ENCODE measurements at regions not wholly inside any gene's neighbourhood (a gene's known extent, or its start where the extent isn't known, plus 50 kb on each side); places are given as distances from the start of the nearest gene placed in this dataset.
"Not testable (repeated sequence)": the region's sequence is repeated elsewhere in the genome, so short reads cannot be mapped to it uniquely, and the experiment has no call there.

GRCh38 chr5:50898966-50899365, 232.5 kb downstream of the PARP8 start:
- Histone ChIP-seq H3K4me3 (no peak overlapping the region), H3K27me3 (no peaks in the 10 kb centered on the region), H3K4me1 (peaks cover 0 to 22% (median 0%) of the 10 kb centered on the region in 10 experiments; a peak in 4 of 20 replicates), H3K4me2 (no peak overlapping the region), H3K27ac (no peak overlapping the region), H3K9me3 (replicated peaks in 1 of 11) (no peaks in the 10 kb centered on the region), H3K36me3 (no peaks in the 10 kb centered on the region), H4K20me1 (no peaks in the 10 kb centered on the region), H3K9ac (no peak overlapping the region)
- TF ChIP-seq Cebpa-rat (IDR thresholded peaks at IDR 0.05): no peak

- Histone ChIP-seq H3K36me3 (no peaks in the 10 kb centered on the region), H3K4me2 (peak overlapping the region in 2 of 11 experiments; percentile 24 to 25; a peak in 1 of 22 replicates), H3K27ac (no peak overlapping the region), H4K20me1 (no peaks in the 10 kb centered on the region), H3K27me3 (no peaks in the 10 kb centered on the region), H3K4me1 (peaks cover 0 to 22% (median 0%) of the 10 kb centered on the region in 10 experiments; a peak in 4 of 20 replicates), H3K4me3 (no peak overlapping the region), H3K9me3 (replicated peaks in 1 of 11) (no peaks in the 10 kb centered on the region), H3K9ac (no peak overlapping the region)
- TF ChIP-seq Cebpa-rat (IDR thresholded peaks at IDR 0.05): no peak
Observed at GRCh38 chr5:50900952-50901510, 234.6 kb downstream of the PARP8 start.

- Histone ChIP-seq H3K9me3 (replicated peaks in 1 of 11) (no peaks in the 10 kb centered on the region), H3K4me1 (peaks cover 0 to 22% (median 0%) of the 10 kb centered on the region in 10 experiments; a peak in 4 of 20 replicates), H3K27ac (no peak overlapping the region), H3K9ac (no peak overlapping the region), H3K4me2 (no peak overlapping the region), H3K4me3 (no peak overlapping the region), H4K20me1 (no peaks in the 10 kb centered on the region), H3K27me3 (no peaks in the 10 kb centered on the region), H3K36me3 (no peaks in the 10 kb centered on the region)
- TF ChIP-seq Cebpa-rat (IDR thresholded peaks at IDR 0.05): no peak
Observed at GRCh38 chr5:50903651-50904050, 237.2 kb downstream of the PARP8 start.

- Histone ChIP-seq H4K20me1 (no peaks in the 10 kb centered on the region), H3K9me3 (replicated peaks in 1 of 11) (peaks cover 0 to 5% (median 0%) of the 10 kb centered on the region in 11 experiments; a peak in 1 of 22 replicates), H3K27me3 (no peaks in the 10 kb centered on the region), H3K9ac (no peak overlapping the region), H3K36me3 (no peaks in the 10 kb centered on the region), H3K4me1 (peaks cover 0 to 2% (median 0%) of the 10 kb centered on the region in 10 experiments; a peak in 1 of 20 replicates), H3K4me2 (no peak overlapping the region), H3K4me3 (no peak overlapping the region), H3K27ac (no peak overlapping the region)
- TF ChIP-seq Cebpa-rat (IDR thresholded peaks at IDR 0.05): no peak
Observed at GRCh38 chr5:50905996-50906570, 239.6 kb downstream of the PARP8 start.

GRCh38 chr5:50920160-50920559, 253.7 kb downstream of the PARP8 start:
- H3K4me2 ChIP-seq, H3K4me3 ChIP-seq, H4K20me1 ChIP-seq, H3K9ac ChIP-seq, H3K27me3 ChIP-seq, H3K4me1 ChIP-seq, H3K27ac ChIP-seq, H3K36me3 ChIP-seq: not testable (repeated sequence)
- H3K9me3 ChIP-seq (replicated peaks in 1 of 11): peaks cover 0 to 23% (median 12%) of the 10 kb centered on the region in 11 experiments; a peak in 14 of 22 replicates

GRCh38 chr5:50921366-50922133, 255.1 kb downstream of the PARP8 start:
- no peaks in the 10 kb centered on the region for H3K36me3 ChIP-seq
- no peak for TF ChIP-seq Cebpa-rat (IDR thresholded peaks at IDR 0.05)
- H3K9ac ChIP-seq: no peak overlapping the region
- no peaks in the 10 kb centered on the region for H3K27me3 ChIP-seq
- H4K20me1 ChIP-seq: no peaks in the 10 kb centered on the region
- H3K4me1 ChIP-seq: no peaks in the 10 kb centered on the region
- no peak overlapping the region for H3K27ac ChIP-seq
- H3K4me3 ChIP-seq: no peak overlapping the region
- H3K4me2 ChIP-seq: no peak overlapping the region
- peaks cover 0 to 23% (median 12%) of the 10 kb centered on the region in 11 experiments; a peak in 14 of 22 replicates for H3K9me3 ChIP-seq (replicated peaks in 1 of 11)

- not testable (repeated sequence) for H3K36me3 ChIP-seq, H3K4me1 ChIP-seq, H3K9ac ChIP-seq, H4K20me1 ChIP-seq, H3K27ac ChIP-seq, H3K27me3 ChIP-seq, H3K4me2 ChIP-seq, H3K4me3 ChIP-seq
- H3K9me3 ChIP-seq (replicated peaks in 1 of 11): peaks cover 0 to 23% (median 12%) of the 10 kb centered on the region in 11 experiments; a peak in 14 of 22 replicates
Observed at GRCh38 chr5:50922134-50922941, 255.9 kb downstream of the PARP8 start.

- Histone ChIP-seq H3K4me3 (no peak overlapping the region), H3K9me3 (replicated peaks in 1 of 11) (peaks cover 0 to 23% (median 12%) of the 10 kb centered on the region in 11 experiments; a peak in 14 of 22 replicates)
- no peak for TF ChIP-seq Cebpa-rat (IDR thresholded peaks at IDR 0.05)
Observed at GRCh38 chr5:50922942-50923767, 256.7 kb downstream of the PARP8 start.

More at GRCh38 chr5:50922942-50923767, 256.7 kb downstream of the PARP8 start:
- H3K4me2 ChIP-seq: no peak overlapping the region
- no peaks in the 10 kb centered on the region for H3K36me3 ChIP-seq
- no peaks in the 10 kb centered on the region for H3K27me3 ChIP-seq
- no peaks in the 10 kb centered on the region for H3K4me1 ChIP-seq
- H3K9ac ChIP-seq: no peak overlapping the region
- H4K20me1 ChIP-seq: no peaks in the 10 kb centered on the region
- no peak overlapping the region for H3K27ac ChIP-seq

Measured in BLaER1 treated with 17β-estradiol and CSF1 and Interleukin-3, amounts not matched to agents 10 nM and 100 nM (cell line).